GM12875 (cell line): ENCODE measurements at regions not wholly inside any gene's neighbourhood (a gene's known extent, or its start where the extent isn't known, plus 50 kb on each side); places are given as distances from the start of the nearest gene placed in this dataset.

Experiments used
- H3K4me3 ChIP-seq: one replicate; pipeline ENCODE4 v1.5.1; 2011; ENCODE audit warnings: low read depth, low read length, control low read depth
- CTCF ChIP-seq: IDR thresholded peaks from 2 replicates; pipeline ENCODE4 v1.5.1; 2011; ENCODE audit warnings: low read depth, mild to moderate bottlenecking, control low read depth, inconsistent platforms, low read length, moderate library complexity, borderline replicate concordance; ENCODE audit not compliant: insufficient read depth

GRCh38 chr17:5784791-5785190 lies 200.5 kb upstream of the NLRP1 start:
- TF ChIP-seq CTCF = no peak
- no peak overlapping the region for H3K4me3 ChIP-seq

GRCh38 chr17:5785338-5785737 lies 201.0 kb upstream of the NLRP1 start:
- no peak overlapping the region for H3K4me3 ChIP-seq
- no peak for TF ChIP-seq CTCF

GRCh38 chr17:5785867-5786509 lies 201.7 kb upstream of the NLRP1 start:
- no peak overlapping the region for H3K4me3 ChIP-seq
- TF ChIP-seq CTCF = no peak

GRCh38 chr17:5786510-5786875 lies 202.2 kb upstream of the NLRP1 start:
- no peak overlapping the region for H3K4me3 ChIP-seq
- TF ChIP-seq CTCF = no peak

- no peak for TF ChIP-seq CTCF
- H3K4me3 ChIP-seq = no peak overlapping the region
Measured at GRCh38 chr17:5788266-5788900, 204.1 kb upstream of the NLRP1 start.

- TF ChIP-seq CTCF = no peak
- no peak overlapping the region for H3K4me3 ChIP-seq
Measured at GRCh38 chr17:5789528-5789927, 205.2 kb upstream of the NLRP1 start.

GRCh38 chr17:5793157-5793556 lies 208.8 kb upstream of the NLRP1 start:
- H3K4me3 ChIP-seq = no peak overlapping the region
- peak; percentile 37; the same call in 1 of the 2 replicates for TF ChIP-seq CTCF
